ENCODE measurements at regions not wholly inside any gene's neighbourhood (a gene's known extent, or its start where the extent isn't known, plus 50 kb on each side); places are given as distances from the start of the nearest gene placed in this dataset.

DNA sequence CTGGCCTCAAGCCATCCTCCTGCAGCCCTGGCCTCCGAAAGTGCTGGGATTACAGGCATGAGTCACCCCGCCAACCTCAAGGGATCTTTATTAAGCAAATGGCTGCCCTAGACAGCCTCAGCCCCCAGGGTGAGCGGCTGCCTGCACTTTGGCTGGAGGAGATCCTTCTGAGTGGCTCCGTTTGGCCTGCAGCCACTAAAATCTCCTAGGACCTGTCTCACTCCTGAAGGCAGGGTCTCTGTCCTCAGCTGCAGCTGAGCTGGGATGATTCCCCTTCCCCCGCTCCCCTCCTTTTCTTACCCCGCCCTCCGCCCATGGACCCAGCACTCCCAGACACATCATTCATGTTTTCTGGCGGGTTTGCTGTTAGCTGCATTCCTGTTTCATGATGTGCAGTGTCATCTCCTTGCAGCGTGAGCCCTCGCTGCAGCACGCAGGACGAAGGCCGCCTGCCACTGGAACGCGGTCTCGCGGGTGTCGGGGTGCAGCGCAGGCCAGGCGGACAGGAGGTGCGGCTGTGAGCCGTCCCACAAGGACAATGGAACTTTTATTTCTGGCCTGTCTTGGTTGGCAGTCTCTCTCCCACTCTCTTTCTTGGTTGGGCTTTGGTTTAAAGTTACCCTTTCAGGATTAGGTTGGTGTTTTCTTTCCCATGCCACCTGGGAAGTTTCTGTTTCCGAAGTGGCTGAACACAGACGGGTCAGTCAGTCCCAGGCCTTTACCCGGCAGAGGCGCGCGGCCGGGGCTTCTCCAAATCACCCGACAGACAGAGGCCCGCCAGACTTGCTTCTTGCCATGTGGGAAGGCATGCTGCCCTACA is 137.1 kb downstream of the FOXD1 start:
- no peak for DNase-seq

DNA sequence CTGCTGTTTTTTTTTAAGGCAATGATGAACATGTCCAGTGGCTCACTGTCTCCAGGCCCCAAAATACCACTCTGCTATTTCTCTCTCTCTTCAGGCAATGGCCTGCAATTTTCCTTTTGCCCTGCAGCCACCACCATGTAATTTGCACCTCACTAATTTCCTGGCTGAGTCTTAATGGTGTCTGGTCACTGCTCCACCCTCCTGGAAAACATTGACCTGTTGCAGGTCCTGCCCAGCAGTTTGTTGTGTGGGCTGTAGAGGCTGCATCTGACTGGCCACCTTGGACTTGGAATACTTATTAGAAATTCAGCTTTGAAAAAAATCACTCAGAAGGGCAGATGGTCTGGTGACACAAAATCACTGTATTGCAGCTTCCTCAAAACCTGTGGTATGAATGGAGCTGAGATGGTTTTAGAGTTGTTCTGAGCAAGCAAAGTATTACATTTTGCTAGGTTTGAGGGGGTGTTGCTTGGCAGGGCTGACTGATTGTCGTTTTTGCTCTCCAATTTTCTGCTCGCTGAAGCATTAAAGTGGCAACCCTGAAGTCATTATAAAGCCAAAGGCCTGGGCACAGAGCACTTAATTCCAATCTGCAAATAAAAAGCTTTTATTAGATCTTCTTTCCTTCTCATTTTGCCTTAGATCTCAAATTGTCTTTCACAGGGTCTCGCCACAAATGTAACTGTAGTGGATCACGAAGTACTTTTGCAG is 134.8 kb downstream of the TMEM174 start:
- no peak for DNase-seq

DNA sequence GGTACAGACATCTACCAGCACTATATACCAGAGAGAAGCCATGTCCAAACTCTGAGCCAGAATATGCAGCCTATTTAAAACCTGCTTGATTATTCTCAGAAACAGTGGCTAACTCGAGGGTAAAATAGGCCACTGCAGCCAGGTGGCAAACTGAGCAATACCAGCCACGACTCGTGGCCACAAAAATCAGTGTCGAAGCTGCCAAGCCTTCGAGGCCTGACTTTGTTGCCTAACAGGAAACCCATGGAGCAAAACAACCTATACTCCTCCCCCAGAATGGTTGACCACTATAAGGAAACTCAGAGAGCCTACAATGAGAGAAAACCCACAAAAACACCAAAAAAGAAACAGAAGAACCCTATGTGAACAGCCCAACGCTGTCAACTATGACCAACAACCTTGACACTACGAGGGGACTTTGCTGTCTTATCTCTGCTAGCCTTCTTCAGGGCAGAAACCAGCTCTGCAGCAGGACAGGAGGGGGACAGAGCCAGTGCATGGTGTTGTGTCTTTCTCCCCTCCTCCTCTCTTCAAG is 133.8 kb downstream of the TMEM174 start:
- no peak for DNase-seq

DNA sequence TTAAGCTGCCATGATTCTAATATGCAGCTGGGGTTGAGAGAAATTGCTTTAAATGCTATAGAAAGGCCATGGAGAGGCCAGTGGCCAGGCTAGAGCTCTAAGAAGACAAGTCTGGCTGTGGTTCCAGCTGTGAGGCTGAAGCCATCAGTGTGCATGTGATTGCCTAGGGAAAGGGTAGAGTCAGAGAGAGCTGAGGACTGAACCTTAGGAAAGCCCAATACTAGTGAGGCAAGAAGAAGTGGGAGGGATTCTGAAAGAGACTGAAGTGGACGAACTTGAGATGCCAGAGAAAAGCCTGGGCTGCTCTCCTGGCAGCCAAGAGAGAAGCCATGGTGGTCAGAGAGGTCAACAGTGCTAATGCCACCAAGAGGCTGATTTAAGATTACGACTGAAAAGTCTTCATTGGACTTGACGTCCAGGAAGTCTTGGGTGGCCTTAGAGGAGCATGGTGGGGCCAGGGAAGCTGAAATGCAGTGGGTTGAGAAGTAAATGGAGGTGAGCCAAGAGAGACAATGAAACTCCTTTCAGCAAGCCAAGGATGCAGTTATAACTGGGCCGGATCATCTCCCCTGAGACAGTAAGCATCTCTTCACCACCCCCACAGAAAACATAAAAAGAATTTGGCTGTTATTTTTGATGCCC is 133.2 kb downstream of the TMEM174 start:
- DNase-seq: no peak

- no peak for DNase-seq
These were observed 132.4 kb downstream of the TMEM174 start for GRCh38 chr5:73305386-73305785.

DNA sequence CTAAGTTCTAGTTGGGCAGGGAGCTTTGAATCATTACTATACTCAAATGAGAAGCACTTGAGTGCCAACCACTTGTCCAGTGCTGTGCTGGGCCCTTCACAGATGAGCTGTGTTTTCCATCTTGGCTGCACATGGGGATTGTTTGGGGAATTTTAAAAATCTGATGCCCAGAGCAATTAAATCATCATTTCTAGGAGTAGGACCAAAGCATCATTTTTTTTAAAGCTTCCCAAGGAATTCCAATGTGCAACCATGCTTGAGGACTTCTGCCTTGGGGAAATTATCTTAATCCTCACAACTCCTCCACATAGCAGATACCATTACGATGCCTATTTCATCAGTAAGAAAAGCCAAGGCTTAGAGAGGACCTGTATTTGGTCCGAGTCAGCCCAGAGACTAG is 131.4 kb downstream of the TMEM174 start:
- DNase-seq: no peak

- DNase-seq: no peak
These were observed 130.4 kb downstream of the TMEM174 start for GRCh38 chr5:73303148-73304079.

DNA sequence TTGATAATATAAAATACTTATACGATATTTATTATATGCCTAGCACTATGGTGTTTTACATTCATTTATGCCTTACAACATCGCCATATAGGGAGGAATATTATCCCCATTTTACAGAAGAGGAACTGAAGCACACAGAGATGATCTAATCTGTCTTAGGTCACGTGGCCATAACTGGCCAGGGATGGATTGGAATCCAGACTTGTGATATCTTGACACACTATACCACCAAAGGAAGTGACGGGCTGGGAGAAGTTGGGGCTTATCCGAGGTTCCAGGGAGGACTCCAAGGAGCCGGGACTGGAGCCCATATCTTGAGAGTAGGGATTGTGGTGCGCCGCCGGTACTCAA is 129.8 kb downstream of the TMEM174 start:
- no peak for DNase-seq

- DNase-seq: no peak
These were observed 128.4 kb downstream of the TMEM174 start for GRCh38 chr5:73301208-73301901.

DNA sequence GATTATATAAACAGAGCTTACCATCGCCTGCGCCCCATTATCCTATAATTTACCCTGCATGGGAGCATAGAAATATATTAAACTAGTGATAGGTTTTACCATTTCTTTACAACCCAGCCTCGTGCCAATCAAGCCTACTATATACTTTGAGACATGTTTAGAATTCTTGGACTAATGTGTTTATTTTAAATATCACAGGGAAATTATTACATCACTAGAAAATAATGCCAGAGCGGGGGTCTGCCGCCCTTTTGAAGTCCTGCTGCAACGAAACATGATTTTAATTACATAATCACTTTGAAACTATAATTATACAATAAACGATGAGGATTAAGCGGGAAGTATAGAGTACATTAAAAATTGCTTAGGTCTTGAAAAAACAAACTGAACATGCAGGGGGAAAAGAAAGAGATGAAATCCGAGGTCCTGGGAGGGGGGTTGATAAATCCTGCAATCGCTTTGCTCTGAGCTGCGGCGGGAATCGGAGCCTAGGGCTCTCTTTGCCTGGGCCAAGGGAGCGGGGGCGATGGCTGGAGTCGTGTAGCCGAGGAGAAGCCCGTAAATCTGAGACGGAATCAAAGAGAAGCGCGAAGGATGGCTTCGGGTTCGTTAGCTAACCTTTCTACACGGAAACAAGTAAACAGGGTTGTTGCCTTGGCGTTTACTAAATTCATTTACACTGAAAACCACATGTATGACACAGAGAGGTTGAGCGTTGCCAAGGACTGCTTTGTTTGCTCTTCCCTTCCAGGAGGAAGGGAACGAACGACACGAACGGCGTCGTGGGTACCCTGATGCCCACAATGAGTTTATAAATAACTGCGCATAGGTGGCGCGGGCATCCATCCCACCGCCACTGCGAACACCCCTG is 127.6 kb downstream of the TMEM174 start:
- DNase-seq: no peak

DNA sequence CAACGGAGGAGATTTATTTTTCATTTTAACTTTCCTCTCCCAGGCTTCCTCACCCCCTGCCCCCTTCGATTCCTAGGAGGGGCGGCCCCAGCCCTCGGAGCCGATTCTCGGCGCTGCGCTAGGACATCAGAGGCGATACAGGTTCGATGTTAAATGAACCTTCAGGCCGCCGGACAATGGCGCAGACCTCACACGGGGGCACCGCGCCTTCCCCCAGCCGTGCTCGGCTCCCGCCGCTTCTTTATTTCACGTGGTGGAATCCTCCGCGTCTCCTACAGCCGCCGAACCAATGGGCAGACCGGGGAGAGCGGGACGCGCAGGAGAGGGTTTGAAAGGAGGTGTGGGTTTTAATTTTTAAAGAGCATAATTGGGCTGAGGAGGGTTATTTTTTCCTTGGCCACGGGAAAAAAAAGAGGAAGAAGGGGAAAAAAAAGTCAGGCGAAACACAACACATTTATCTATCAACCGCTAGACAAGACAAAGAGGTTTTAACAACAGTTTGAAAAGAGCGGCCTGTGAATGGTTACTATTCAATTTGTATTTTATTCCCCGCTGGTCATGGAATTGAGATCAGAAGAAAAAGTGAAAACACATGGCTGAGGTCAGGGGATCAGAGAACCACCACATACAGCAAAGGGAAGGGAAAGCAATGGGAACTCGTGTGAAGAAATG is 126.8 kb downstream of the TMEM174 start:
- DNase-seq: no peak

GRCh38 chr5:73298772-73299630 is 126.0 kb downstream of the TMEM174 start:
- DNase-seq: no peak

DNA sequence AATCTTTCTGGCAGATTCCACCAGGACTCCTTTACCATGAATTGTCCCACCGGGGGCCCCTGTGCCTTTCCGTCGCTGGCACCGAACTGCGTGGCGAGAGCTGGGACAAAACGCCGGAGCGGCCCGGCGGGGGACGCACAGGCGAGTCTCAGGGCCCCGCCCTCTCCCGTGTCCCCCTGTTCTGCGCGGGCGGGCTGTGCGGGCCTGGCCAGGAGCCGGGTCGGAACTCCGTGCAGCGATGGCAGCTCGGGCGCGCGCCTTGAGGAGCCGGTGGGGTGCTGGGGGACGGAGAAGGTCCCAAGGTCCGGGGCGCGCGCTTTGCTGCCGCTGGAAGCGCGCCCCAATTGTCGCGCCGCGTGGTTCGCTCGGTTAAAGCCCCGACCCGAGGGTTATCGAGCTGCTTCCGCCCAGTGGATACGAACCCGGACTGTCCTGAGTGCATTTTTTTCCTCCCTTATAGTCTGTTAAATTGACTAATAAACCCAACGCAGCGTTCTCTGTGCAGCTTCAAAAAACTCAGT is 125.3 kb downstream of the TMEM174 start:
- DNase-seq: no peak

DNA sequence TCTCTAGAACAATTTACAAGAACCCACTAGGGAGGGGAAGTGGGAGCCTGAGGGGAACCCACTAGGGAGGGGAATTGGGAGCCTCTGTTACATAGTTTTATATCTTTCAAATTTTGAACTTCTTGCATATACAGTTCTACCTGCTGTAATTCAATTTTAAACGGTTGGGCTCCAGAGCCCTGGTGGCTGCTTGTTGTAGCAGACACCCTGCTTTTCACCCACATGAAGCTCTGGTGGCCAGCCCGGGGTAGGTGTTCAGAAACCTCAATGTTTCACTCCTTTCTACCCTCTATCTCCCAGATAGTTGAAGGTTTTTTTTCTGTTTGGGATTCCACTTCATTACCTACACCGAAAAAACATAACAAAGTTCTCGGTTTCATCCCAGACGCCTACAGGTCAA is 124.4 kb downstream of the TMEM174 start:
- no peak for DNase-seq

- no peak for DNase-seq
These were observed 123.8 kb downstream of the TMEM174 start for GRCh38 chr5:73296772-73297171.

- no peak for DNase-seq
These were observed 122.9 kb downstream of the TMEM174 start for GRCh38 chr5:73295921-73296320.

GRCh38 chr5:73295447-73295846 is 122.5 kb downstream of the TMEM174 start:
- DNase-seq: no peak

GRCh38 chr5:73292816-73293459 is 119.9 kb downstream of the TMEM174 start:
- DNase-seq: no peak
